GM03348 (cell line): ENCODE measurements at regions not wholly inside any gene's neighbourhood (a gene's known extent, or its start where the extent isn't known, plus 50 kb on each side); places are given as distances from the start of the nearest gene placed in this dataset.
A peak's percentile ranks its signal among the peaks of the same experiment; 100 is the strongest.

Source experiments
- DNase-seq: peaks from one replicate; pipeline ENCODE4 v3.0.0; 2012; ENCODE audit warnings: low spot score

- DNase-seq, result peak; percentile 48
These were observed 88.5 kb upstream of the COL5A2 start for GRCh38 chr2:189267925-189268579.

DNA sequence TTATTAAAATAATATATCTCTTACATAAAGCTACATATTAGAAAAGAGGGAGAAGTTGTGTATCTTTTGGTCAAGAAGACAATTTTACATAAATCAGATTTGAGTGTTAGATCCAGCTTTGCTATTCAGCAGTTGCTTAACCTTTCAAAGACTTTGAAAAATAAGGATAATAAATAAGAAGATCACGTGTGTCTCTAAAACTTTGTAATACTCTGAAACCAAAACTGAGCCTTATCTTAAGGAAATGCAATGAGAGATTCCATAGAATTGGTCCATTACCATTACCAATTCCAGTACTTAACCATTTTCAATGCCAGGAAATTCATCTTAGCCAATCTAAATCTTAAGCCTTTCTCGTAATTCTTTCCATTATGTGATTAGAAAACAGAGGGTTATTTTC lies 89.2 kb upstream of the COL5A2 start:
- no peak for DNase-seq

DNA sequence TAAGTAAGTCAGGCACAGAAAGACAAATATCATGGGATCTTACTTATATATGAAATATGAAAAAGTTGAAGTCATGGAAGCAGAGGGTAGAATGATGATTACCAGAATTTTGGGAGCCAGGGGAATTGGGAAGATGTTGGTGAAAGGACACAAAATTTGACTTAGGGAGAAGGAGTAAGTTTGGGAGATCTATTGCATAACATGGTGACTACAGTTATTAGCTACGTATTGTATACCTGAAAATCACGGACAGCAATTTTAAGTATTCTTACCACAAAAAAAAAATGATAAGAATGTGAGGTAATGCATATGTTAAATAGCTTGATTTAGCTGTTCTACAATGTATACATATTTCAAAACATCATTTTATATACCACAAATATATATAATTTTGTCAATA lies 94.2 kb upstream of the COL5A2 start:
- no peak for DNase-seq

DNA sequence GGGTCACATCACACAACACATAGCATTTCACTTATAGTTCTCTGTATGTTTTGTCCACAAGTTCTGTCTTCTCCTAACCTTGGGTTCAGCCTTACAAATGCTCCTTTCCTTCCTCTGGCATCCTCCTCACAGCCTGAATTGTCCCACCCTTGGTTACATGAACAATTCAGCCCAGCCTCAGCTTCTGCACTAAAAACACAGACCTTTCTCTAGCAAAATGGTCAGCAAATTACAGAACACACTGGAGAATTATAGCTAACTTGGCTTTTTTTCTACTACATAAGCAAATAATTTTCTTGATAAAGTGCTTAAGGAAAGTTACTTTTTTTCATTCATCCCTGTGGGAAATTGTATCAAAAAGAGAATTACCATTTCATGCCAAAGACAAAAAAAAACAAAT lies 94.8 kb upstream of the COL5A2 start:
- DNase-seq, result no peak

DNA sequence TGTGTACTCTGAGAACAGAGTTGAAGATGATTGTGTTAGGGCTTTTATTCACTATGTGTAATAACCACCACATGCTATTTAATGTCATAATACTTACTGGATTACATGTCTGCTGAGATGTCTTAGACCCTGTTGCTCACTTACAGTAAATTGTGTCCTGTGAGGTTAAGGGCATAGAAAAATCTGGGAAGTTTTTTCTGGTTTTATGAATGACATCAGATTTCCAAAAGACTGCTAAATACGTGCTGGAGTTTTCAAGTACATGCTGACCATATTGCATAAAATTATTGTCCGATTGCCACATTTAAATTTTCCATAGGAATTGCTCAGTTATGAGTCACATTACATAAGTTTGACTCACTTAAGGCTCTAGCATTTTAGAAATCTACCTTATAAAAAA lies 96.7 kb upstream of the COL5A2 start:
- no peak for DNase-seq

DNA sequence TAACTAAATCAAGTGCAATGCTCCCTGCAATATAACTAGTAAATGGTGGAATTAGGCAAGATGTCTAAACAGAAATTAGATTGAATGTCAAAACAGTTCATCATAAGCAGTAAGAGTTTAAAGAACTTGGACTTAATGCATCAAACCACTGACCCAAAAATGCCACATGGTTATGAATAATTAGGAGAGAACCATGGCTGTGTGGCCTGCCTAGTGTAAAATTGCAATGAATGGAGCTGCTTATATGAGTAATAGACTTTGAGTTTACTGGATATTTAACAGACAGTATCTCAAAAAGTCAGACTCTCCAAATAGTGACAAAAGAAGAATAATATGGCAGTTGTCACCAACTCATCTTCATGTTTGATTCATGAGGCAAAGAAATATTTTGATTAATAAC lies 101.6 kb upstream of the COL5A2 start:
- DNase-seq, result no peak

- DNase-seq, result no peak
These were observed 105.8 kb upstream of the COL5A2 start for GRCh38 chr2:189285349-189285748.

GRCh38 chr2:189285962-189286645 lies 106.5 kb upstream of the COL5A2 start:
- DNase-seq, result peak; percentile 71

GRCh38 chr2:189287363-189287762 lies 107.8 kb upstream of the COL5A2 start:
- DNase-seq, result no peak

- peak; percentile 49 for DNase-seq
These were observed 108.5 kb upstream of the COL5A2 start for GRCh38 chr2:189287982-189288521.

GRCh38 chr2:189291460-189291859 lies 111.9 kb upstream of the COL5A2 start:
- DNase-seq, result no peak

DNA sequence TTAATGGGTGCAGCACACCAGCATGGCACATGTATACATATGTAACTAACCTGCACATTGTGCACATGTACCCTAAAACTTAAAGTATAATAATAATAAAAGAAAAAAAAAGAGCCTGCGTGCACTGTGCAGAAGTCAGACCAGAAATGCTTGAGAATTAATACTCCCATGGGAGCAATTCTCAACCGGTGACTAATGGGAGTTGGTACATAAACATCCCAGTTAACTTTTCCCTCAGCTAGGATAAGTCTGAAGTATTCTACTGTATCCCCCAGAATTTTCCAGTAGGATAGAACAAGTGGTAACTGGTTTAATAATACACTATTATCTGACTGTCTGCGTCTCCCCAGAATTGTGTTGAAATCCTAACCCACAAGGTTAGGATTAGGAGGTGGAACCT lies 113.6 kb upstream of the COL5A2 start:
- peak; percentile 70 for DNase-seq

GRCh38 chr2:189297446-189297845 lies 117.9 kb upstream of the COL5A2 start:
- peak; percentile 35 for DNase-seq

DNA sequence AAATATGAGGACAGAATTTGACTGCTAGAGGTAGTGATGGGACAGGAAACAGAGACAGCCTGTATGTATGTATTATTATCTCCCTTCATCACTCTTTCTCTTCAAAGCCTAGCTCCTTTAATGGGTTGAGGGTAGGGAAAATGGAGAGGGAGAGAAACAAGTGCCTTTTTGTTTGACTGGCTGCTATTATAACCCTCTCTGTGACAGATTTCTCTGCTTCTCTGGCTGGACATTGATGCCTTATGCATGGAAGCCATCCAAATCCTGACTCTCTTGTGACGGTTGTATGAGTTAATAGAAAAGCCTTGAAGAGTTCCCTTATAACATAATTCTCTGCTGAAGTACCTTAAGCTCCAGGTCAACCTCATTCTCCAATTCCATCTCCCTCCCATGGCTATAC lies 118.5 kb upstream of the COL5A2 start:
- no peak for DNase-seq

DNA sequence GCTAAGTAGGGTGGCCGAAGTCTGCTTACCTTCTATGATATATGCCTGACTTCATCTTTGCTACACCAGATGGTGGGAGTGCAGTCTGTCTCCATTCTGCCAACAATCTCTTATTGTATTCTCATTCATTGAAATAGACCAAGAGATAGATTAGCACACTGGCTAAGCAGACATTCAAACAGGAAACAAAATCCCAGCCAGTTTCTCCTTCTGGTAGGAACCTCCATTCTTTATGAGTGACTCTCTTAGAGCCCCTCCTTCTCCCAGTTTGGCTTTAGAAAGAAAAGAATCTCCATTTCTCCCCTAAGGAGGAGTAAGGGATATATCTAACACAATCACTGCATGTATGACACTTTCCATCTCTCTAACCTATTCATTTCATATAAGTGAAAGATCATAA lies 118.9 kb upstream of the COL5A2 start:
- peak; percentile 33 for DNase-seq

DNA sequence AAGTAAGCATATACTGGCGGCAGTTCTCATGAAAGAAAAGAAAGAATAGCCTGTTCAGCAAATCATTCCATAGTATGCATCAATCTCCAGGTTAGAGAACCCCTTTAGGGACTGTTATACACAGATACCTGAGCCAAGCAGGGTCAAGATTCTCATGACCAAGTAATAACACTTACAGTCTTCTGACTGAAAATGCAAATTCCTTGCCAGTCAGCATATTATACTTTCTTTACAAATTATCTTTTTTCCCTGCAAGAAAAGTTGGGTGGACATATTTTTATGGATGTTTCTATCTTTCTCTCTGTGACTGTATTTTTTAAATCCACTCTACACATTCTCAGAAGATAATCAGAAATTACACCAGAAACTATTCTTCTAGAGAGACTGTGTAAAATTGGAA lies 120.4 kb upstream of the COL5A2 start:
- no peak for DNase-seq

DNA sequence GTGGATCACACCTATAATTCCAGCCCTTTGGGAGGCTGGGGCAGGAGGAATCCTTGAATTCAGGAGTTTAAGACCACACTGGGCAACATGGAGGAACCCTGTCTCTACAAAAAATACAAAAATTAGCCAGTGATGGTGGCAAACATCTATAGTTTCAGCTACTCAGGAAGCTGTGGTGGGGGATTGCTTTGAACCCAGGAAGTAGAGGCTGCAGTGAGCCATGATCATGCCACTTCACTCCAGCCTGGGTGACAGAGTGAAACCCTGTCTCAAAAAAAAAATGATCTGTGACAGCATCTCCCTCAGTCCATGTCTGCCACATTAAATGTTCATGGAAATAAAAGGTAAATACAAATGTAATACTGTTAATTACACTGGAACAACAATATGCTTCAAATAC lies 121.4 kb upstream of the COL5A2 start:
- DNase-seq, result no peak

DNA sequence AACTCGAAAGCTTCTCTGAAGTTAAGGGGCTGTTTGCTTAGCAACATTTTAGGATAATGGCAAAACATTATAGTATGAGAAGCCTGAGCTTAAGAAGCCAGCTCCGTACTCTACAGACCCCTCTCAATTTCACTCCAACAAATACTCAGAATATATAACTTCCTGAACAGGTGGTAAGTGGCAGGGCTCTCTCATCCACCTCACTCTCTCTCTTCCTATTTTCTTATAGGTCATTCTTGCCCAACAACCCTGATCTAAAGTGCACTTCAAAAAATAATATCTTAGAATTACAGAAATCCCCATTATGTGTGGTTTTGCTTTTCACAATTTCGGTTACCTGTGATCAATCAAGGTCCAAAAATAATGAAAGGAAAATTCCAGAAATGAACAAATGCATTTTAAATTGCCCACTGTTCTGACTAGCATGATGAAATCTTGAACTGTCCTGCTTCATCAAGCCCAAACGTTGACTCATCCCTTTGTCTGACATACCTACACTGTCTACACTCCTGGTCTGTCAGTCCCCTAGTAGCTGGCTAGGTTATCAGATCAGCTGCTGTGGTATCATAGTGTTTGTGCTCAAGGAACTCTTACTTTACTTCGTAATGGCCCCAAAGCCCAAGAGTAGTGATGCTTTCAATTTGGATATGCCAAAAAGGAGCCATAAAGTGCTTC lies 122.8 kb upstream of the COL5A2 start:
- no peak for DNase-seq

DNA sequence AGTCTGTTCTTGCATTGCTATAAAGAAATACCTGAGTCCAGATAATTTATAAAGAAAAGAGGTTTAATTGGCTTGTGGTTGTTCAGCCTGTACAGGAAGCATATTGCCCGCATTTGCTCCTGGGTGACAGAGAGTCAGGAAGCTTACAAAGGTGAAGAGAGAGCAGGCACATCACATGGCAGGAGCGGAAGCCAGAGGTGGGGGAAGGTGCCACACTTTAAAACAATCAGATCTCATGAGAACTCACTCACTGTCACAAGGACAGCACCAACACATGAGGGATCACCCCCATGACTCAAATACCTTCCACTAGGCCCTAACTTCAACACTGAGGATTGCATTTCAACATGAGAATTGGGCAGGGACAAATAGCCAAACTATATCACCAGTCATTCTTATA lies 124.8 kb upstream of the COL5A2 start:
- DNase-seq, result no peak

- no peak for DNase-seq
These were observed 125.9 kb upstream of the COL5A2 start for GRCh38 chr2:189305291-189305943.

DNA sequence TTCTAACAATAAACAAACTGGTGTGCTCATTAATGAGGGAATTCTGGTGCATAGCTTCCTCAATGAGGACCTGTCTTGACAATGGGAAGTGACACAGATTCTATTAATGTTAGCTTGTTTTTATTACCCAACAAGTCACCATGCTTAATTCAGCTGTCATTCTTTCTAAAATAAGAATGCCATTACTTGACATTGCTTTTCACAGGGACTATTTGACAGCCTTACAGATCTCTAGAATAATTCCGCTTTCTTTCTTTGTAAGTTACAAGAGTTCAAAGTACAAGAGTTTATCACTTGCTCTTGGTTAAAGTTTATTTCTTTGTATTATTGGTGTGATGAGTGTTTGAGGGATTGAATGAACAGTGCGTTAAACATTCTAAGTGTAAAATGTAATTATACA lies 127.0 kb upstream of the COL5A2 start:
- DNase-seq, result no peak

DNA sequence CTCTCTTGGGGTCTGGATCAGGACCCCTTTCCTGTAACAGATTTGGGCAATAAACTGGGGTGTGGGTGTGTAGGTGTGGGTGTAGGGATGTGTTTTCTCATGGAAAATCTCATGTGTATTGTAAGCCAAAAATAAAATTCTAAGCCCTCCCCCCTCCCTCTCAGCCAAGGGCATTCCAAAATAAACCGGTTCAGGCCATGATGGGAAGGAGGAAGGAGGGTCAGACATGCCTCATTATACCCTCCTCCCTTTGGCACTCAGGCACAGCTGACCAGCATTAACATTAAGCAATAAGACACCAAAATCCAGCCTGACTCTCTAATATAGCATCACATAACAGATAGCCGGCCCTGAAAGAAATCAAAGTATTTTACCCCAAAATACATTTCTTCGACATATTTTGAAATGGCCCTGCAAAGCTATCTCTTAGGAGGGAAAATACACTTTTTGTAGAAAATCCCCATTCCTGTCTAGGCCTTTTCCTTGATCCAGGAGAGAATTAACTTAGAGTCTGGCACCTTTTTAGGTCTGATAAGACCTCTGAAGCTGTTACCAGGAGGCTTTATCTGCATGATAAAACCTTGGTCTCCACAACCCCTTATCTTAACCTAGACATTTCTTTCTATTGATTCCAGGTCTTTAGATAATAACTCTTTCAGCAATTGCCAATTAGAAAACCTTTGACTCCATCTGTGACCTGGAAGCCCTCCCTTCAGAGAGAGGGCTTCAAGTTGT lies 128.7 kb upstream of the COL5A2 start:
- no peak for DNase-seq
